ENCODE measurements at regions not wholly inside any gene's neighbourhood (a gene's known extent, or its start where the extent isn't known, plus 50 kb on each side); places are given as distances from the start of the nearest gene placed in this dataset.

GRCh38 chr9:99720455-99721050, 101.1 kb upstream of the NR4A3 start:
- DNase-seq (ENCODE audit: low spot score) = peak; percentile 35

DNA sequence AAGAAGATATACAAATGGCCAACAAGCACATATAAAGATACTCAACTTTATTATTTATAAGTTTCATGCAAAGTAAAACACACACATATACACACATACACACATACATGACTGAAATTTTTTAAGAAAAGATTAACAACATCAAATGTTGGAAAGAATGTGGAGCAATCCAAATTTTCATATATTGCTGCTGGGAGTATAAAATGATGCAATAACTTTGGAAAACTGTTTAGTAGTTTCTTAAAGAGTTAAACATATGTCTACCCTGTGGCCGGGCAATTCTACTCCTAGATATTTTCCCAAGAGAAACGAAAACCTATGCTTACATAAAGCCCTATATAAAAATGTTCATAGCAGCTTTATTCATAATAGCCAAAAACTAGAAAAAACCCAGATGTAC, 99.8 kb upstream of the NR4A3 start:
- no peak for DNase-seq (ENCODE audit: low spot score)

- no peak for DNase-seq (ENCODE audit: low spot score)
Measured at GRCh38 chr9:99722877-99723276, 98.8 kb upstream of the NR4A3 start.

- no peak for DNase-seq (ENCODE audit: low spot score)
Measured at GRCh38 chr9:99724640-99725039, 97.0 kb upstream of the NR4A3 start.

DNA sequence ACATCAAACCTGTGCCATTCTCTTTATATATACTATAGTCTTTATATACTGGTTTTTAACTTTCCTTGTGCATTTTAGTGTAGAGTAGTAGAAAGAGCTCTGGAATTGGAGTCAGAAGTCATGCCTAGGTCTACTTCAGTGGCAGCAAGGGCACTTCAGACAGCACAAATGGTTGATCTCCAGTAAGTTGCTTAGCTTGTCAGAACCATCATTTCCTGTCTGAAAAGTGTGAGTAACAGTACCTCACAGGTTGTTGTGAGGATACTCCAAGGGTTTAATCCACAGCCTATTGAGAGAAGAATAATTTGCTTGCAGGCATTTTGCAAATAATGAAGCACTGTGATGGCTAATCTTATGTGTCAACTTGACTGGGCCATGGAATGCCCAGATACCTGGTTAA, 95.8 kb upstream of the NR4A3 start:
- no peak for DNase-seq (ENCODE audit: low spot score)

DNA sequence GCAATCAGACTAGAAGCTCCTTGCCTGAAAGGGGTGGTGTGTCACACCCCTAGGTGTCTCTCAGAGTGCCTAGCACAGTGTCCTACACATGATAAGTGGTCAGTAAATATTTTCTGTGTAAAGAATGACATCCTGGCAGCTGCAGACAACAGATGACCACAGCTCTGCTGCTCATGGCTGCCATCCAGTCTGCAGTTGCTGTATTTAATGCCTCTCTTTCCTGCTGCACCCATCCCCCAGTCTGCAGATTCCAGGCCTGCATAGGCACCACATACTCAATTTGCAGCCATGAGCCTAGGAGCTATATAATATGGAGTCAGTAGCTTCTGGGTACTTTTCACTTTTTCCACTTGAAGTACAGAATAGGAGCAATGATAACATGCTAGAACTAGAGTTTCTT, 94.9 kb upstream of the NR4A3 start:
- DNase-seq (ENCODE audit: low spot score) = no peak

GRCh38 chr9:99730062-99730461, 91.6 kb upstream of the NR4A3 start:
- no peak for DNase-seq (ENCODE audit: low spot score)

DNA sequence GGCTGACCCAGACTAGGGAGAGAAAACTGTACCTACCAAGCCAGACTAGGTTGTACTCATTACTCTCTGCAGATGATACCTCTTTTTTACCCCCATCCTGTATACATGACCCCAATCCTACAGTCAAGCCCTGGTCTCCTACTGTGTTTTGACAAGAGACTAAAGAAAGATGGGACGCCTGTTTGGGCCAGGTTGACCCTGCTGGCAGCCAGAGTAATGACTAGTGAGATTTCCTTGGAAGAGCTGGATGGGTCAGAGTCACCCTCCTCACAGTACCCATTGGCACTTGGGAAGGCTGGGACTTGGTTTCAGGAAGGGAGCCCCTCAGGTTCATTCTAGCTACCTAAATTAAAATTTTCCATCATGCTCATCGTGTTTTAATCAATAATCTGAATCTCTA, 89.7 kb upstream of the NR4A3 start:
- DNase-seq (ENCODE audit: low spot score) = no peak

DNA sequence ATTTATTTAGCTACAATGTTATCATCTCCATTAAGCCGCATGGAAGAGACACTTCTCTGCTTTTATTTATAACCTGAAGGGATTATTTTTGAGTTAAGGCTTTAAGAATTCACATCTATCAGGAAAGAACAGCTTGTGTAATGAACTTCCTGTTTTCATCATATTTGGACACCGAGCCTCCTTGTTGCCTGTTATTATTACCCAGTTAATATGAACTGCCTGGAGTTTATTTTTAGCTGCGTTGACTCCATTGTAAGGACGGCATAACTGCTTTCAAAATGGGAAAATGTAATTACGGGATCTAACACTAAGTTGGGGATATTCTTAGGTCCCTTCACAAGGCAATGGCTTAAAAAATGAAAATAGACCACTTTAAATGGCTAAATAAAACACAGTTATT, 89.0 kb upstream of the NR4A3 start:
- no peak for DNase-seq (ENCODE audit: low spot score)

DNA sequence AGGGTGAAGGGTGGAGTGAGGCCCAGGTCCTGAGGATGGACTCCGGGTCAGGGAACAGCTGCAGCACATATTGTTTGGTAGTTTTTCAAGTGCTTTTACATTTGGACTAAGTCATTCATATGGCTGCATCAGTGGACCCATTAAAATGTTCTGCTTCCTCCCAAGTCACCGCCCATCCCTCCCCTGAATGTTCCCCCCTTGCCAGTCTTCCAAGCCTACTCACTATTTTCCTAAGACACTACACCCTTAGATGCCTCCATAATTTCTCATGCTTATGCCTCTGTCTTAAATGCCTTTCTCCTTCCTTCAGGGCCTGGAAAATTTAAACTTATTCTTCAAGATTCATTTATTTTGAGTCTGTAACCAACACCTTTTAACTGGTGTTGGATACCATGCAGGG, 86.6 kb upstream of the NR4A3 start:
- DNase-seq (ENCODE audit: low spot score) = no peak

DNA sequence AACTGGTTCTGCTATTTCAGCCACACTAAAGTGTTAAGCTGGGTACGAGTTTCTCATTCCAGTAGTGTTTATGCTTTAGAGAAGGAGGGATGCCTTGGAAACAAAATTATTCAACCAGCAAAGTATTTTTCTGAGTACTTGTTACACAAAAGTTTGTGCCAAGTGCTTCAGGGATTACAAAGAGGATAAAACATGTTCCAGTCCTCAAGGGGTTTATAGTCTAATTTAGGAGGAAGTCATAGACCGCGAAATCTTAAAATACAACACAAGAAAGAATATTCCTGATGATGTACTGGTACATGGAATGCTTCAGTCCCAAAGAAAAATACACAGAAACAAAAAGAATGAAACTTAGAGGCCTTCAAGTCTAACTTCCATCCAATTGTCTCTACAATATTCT, 85.4 kb upstream of the NR4A3 start:
- no peak for DNase-seq (ENCODE audit: low spot score)

- no peak for DNase-seq (ENCODE audit: low spot score)
Measured at GRCh38 chr9:99737649-99738048, 84.0 kb upstream of the NR4A3 start.

DNA sequence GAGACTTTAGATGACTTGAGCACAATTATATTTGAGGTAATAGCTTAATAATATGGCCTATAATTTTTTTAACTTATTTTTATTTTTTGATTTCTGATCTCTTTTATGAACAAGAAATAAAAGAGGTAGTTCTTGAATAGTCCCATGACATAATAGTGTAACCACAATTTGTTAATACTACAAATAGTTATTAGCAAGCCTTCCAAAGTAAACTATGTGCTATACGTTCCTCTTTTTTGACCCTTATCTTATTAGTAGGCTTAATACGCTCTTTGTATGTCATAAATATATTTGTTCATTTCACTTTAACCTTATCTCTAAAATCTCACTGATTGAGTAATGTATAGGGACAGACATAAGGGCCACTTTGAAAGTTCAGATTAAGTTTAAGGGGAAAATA, 78.7 kb upstream of the NR4A3 start:
- DNase-seq (ENCODE audit: low spot score) = no peak

GRCh38 chr9:99743455-99743854, 78.2 kb upstream of the NR4A3 start:
- DNase-seq (ENCODE audit: low spot score) = no peak

DNA sequence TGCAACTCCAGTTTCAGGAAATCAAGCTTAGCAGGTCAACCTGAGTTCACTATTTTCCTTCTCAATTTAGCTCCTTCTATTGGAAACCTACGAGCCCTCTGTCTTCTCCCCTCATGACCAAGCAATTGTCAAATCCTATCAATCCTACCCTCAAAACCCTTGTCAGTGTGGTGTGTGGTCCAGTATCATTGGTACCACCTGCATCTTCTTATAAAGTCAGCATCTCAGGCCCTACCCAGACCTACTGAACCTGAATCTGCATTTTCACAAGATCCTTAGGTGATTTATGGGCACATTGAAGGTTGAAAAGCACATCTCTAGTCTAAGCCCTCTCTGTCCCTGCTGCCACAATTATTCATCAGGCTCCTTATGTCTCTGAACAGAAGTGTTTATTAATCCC, 77.6 kb upstream of the NR4A3 start:
- no peak for DNase-seq (ENCODE audit: low spot score)

GRCh38 chr9:99745085-99745484, 76.6 kb upstream of the NR4A3 start:
- no peak for DNase-seq (ENCODE audit: low spot score)

- DNase-seq (ENCODE audit: low spot score) = no peak
Measured at GRCh38 chr9:99746406-99746805, 75.3 kb upstream of the NR4A3 start.

- DNase-seq (ENCODE audit: low spot score) = no peak
Measured at GRCh38 chr9:99748266-99748665, 73.4 kb upstream of the NR4A3 start.

DNA sequence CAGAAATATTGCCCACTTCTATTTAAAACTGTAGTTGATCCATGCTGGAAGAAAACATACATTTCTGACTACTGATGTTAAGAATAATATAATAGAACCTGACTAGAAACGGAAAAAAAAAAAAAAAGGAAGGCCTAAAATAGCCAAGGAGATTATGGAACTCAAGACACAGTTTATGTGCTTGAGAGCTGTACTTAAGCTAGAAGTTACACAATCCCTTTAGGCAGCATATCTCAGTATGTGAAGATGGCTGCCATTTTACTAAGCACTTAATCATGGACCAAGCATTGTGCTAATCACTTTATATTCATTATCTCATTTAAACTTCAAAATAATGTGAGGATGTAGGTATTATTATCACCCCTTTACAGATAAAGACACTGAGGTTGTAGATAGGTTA, 73.0 kb upstream of the NR4A3 start:
- DNase-seq (ENCODE audit: low spot score) = no peak

GRCh38 chr9:99749641-99750040, 72.0 kb upstream of the NR4A3 start:
- no peak for DNase-seq (ENCODE audit: low spot score)

DNA sequence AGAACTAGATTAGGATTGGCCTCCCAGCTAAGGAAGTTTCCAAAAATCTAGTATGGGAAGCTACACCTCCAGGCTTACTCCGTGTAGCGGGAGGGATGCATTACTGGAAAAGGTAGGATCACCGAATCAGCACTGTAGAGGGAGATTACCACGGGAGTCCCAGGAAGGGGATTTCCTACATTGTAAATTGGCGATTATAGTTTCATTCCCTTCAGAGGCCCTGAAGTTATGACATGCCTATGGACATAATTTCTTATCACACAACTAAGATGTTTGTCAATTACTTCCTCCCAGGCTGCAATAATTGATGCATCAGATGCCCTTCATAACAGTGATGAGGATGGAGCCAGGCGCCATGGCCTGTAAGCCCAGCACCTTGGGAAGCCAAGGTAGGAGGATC, 71.2 kb upstream of the NR4A3 start:
- no peak for DNase-seq (ENCODE audit: low spot score)

DNA sequence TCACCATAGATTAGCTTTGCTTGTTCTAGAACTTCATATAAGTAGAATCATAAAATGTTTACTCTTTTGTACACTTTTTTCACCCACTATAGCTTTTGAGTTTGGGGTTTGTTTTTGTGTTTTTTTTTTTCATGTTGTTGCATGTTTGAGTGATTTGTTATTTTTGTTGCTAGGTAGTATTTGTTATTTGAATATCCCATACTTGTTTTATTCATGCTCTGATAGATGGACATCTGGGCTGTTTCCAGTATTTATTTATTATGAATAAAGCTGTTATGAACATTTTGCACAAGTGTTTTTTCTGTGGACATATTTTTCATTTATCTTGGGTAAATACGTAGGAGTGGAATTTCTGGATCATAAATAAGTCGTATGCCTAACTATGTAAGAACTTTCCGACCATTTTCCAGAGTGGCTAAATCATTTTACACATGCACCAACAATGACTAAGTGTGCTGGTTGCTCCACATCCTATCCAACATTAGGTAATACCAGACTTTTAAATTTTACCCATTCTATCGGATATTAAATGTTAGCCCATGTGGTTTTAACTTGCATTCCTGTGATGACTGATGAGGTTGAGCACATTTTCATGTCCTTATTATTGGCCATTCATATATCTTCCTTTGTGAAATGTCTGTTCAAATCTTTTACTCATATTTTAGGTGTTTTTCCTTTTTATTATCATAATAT, 69.1 kb upstream of the NR4A3 start:
- DNase-seq (ENCODE audit: low spot score) = peak; percentile 72

DNA sequence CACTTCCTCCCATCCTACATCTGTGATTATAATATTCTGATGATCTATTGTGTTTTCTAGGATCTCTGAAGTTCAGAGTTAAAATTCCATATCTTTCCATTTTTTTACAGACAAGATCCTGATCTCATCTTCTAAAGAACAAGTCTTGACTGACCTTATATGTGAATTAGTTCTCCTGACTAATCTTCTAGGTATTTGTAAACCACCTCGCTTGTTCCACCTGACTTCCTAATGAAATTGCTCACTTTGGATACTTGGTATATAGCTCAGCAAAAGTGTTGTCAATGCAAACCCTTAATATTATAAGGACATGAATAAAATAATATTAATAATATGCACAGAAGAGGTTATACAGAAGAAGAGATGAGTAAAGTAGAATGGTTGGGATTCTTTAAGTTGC, 68.2 kb upstream of the NR4A3 start:
- DNase-seq (ENCODE audit: low spot score) = no peak

DNA sequence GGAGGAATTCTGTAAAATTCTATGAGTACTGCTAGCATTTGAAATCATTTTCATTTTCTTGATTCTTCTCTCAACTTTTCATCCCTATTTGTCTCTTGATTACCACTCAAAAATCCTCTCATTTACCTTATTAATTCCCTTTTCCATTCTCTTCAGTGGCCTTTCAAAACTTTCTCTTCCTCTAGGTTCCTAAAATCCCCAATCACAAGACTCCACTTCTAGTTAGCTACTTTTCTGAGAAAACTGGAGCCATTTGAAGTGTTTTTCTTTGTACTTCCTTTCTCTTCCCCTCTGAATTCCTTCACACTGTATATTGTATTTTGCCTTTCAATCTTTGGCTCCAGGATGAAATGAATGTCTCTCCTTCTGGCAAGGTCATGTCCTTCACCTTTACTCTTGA, 61.3 kb upstream of the NR4A3 start:
- no peak for DNase-seq (ENCODE audit: low spot score)
